ENCODE measurements at regions not wholly inside any gene's neighbourhood (a gene's known extent, or its start where the extent isn't known, plus 50 kb on each side); places are given as distances from the start of the nearest gene placed in this dataset.

DNA sequence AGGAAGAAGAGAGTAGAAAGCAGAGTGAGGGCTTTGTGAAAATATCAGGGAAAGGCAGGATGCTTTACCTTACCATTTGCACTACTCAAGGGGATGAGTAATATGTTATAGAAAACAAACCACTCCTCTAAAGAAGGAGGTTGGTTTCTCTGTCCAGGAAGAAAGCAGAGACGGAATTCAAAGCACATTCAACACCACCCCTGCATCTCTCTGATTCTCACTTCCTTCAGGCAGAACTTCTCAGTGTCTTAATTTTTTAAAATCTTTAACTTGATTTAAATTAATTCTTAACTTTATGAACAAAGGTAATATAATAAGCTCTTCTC is 82.4 kb downstream of the NR2F2 start:
- no peak for DNase-seq (ENCODE audit: extremely low read depth in 1 of 11, low read depth in 9 of 11, low spot score in 4 of 11)

- DNase-seq (ENCODE audit: extremely low read depth in 1 of 11, low read depth in 9 of 11, low spot score in 4 of 11): no peak
These were observed 83.2 kb downstream of the NR2F2 start for GRCh38 chr15:96413657-96414056.

- DNase-seq (ENCODE audit: extremely low read depth in 1 of 11, low read depth in 9 of 11, low spot score in 4 of 11): no peak
These were observed 84.4 kb downstream of the NR2F2 start for GRCh38 chr15:96414875-96415274.

- no peak for DNase-seq (ENCODE audit: extremely low read depth in 1 of 11, low read depth in 9 of 11, low spot score in 4 of 11)
These were observed 85.2 kb downstream of the NR2F2 start for GRCh38 chr15:96415513-96416217.

GRCh38 chr15:96416218-96416933 is 85.9 kb downstream of the NR2F2 start:
- DNase-seq (ENCODE audit: extremely low read depth in 1 of 11, low read depth in 9 of 11, low spot score in 4 of 11): no peak

DNA sequence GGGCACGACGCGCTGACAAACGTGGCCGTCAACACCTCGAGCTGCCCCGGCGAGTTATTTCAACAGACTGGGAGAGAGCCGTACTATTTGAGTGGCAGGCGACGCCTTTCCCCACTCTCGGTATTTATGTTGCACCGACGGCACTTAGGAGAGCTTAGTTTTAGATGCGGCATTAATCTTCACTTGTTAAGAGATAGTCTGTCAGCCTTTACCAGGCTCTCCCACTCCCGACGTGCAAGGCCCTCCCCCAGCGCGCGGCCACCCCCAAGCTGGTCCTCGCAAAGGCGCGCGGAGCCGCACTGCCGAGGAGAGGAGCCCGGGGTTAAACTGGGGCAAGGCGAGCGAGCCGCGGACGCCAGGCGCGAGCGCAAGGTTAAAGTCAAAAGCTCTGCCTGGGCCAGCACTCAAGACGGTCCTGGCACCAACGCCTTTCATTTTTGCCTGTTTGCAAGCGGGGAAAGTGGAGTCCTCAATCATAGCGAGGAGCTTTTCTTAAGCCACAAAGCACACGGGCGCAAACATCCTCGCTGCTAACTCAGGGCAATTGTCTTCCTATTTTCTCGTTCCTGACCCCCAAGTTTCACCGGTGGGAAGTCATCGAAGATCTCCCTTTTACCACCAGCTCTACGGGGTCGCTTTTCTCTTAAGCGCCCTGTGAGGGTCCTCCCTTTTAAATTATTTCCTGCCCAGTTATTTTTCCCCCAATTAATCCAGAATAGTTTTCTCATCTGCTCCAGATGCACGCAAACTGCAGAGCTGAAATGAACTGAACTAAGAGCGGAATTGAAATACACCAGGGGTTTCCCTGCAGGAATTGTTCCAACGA is 86.6 kb downstream of the NR2F2 start:
- DNase-seq (ENCODE audit: extremely low read depth in 1 of 11, low read depth in 9 of 11, low spot score in 4 of 11): no peak

- DNase-seq (ENCODE audit: extremely low read depth in 1 of 11, low read depth in 9 of 11, low spot score in 4 of 11): no peak
These were observed 87.2 kb downstream of the NR2F2 start for GRCh38 chr15:96417760-96418130.

DNA sequence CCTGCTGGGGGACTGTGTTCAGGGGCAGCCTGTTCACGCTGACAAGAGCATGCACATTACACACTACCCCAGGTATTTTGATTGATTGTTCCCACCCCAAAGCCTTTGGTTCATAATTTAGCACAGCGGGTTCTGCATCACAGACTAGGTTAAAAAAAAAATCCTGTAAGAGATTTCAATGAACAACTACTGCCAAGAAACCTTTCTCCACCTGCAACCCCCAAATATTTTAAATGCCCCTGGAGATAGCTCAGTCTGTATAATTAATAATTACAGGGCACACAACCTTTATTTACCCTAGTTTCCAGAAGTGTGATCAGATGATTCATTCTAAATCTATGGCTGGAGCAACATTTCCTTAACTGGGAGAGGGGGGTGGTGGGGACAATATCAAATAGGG is 87.6 kb downstream of the NR2F2 start:
- no peak for DNase-seq (ENCODE audit: extremely low read depth in 1 of 11, low read depth in 9 of 11, low spot score in 4 of 11)

DNA sequence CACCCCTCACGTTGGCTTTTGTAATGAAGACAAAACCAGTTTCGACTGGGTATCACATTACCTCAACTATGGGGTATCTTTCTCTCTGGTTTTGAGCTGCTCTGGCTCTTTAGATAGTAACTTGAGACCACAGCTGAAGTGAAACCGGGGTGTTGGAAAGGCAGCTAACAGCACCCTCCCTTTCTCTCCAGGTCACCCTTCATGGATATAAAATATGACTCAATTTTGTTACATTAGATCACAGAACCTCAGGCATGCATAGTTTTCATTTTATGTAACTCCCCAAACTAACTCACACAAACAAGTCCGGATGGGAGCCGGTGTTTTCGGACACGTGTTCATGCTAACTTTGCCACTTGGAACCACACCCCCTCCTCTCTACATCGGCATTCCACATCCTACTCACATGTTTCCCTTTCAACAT is 90.7 kb downstream of the NR2F2 start:
- no peak for DNase-seq (ENCODE audit: extremely low read depth in 1 of 11, low read depth in 9 of 11, low spot score in 4 of 11)

- DNase-seq (ENCODE audit: extremely low read depth in 1 of 11, low read depth in 9 of 11, low spot score in 4 of 11): no peak
These were observed 91.6 kb downstream of the NR2F2 start for GRCh38 chr15:96422125-96422524.

DNA sequence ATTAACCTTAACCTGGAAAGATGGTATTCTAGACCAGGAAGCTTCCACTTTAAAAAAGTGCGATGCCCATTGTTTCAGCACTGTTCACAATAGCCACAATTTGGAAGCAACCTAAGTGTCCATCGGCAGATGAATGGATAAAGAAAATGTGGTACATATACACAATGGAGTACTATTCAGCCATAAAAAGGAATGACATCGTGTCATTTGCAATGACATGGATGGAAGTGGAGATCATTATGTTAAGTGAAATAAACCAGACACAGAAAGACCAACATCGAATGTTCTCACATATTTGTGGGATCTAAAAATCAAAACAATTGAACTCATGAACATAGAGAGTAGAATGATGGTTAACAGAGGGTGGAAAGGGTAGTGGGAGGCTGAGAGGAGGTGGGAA is 94.2 kb downstream of the NR2F2 start:
- DNase-seq (ENCODE audit: extremely low read depth in 1 of 11, low read depth in 9 of 11, low spot score in 4 of 11): no peak

DNA sequence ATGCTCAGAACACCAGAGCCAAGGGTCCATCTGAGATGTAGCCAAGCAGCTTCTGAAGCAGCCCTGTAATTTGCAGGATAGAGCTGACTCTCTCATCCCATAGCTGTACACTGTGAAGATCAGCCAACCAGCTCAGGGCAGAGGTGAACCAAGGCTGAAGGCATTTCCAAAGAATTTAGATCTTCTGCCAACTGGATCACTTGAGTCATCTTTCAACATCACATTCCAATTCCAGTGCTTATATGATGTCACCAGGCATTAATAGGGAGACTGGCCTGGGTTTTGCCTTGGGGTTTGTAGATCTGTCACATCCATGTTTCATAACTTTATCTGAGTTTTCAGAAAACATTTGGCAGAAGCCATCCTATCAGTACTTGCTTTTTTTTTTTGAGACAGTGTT is 98.2 kb downstream of the NR2F2 start:
- DNase-seq (ENCODE audit: extremely low read depth in 1 of 11, low read depth in 9 of 11, low spot score in 4 of 11): no peak

- no peak for DNase-seq (ENCODE audit: extremely low read depth in 1 of 11, low read depth in 9 of 11, low spot score in 4 of 11)
These were observed 101.3 kb downstream of the NR2F2 start for GRCh38 chr15:96431786-96432185.

GRCh38 chr15:96435022-96435421 is 104.5 kb downstream of the NR2F2 start:
- no peak for DNase-seq (ENCODE audit: extremely low read depth in 1 of 11, low read depth in 9 of 11, low spot score in 4 of 11)

DNA sequence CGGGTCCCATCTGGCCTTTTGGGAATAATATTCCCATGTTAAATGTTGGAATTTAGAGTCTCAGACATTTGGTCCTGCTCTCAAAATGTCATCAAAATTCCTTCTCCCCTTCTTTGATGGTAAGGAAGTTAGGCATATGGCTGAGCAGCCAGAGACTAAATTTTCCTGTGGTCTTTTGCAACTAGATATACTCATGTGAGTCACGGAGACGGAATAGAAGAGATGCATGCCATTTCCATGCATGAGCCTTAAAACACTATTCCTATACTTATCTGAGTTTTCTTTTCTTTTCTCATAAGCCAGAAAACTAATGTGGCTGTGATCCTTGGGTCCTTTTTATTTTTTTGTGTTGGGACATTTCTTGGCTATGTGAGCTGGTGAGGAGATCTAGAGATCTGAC is 105.3 kb downstream of the NR2F2 start:
- DNase-seq (ENCODE audit: extremely low read depth in 1 of 11, low read depth in 9 of 11, low spot score in 4 of 11): no peak

GRCh38 chr15:96440978-96441377 is 110.5 kb downstream of the NR2F2 start:
- DNase-seq (ENCODE audit: extremely low read depth in 1 of 11, low read depth in 9 of 11, low spot score in 4 of 11): no peak

- no peak for DNase-seq (ENCODE audit: extremely low read depth in 1 of 11, low read depth in 9 of 11, low spot score in 4 of 11)
These were observed 111.6 kb downstream of the NR2F2 start for GRCh38 chr15:96442076-96442475.

GRCh38 chr15:96444865-96445264 is 114.4 kb downstream of the NR2F2 start:
- no peak for DNase-seq (ENCODE audit: extremely low read depth in 1 of 11, low read depth in 9 of 11, low spot score in 4 of 11)

- DNase-seq (ENCODE audit: extremely low read depth in 1 of 11, low read depth in 9 of 11, low spot score in 4 of 11): no peak
These were observed 118.4 kb downstream of the NR2F2 start for GRCh38 chr15:96448923-96449322.

- DNase-seq (ENCODE audit: extremely low read depth in 1 of 11, low read depth in 9 of 11, low spot score in 4 of 11): no peak
These were observed 127.3 kb downstream of the NR2F2 start for GRCh38 chr15:96457841-96458240.

Measured in renal cortex interstitium (tissue), 11 donors.